Keratinocyte (primary cell): ENCODE measurements at regions not wholly inside any gene's neighbourhood (a gene's known extent, or its start where the extent isn't known, plus 50 kb on each side); places are given as distances from the start of the nearest gene placed in this dataset.

Experiments used
- DNase-seq: peaks from one replicate; pipeline ENCODE4 v3.0.0-alpha.2; 2011; ENCODE audit warnings: low read depth, missing footprints, low spot score
- FAIRE-seq: peaks from 2 replicates; lab custom pipeline; 2011; peaks lifted over from hg19 to GRCh38; lab: Jason Lieb, UNC
- H2AFZ ChIP-seq: 2 replicates; pipeline ENCODE4 v1.6.0; 2012; ENCODE audit warnings: low read length, control low read depth, inconsistent platforms; ENCODE audit not compliant: control insufficient read depth
- H3K27ac ChIP-seq: 2 replicates; pipeline ENCODE4 v1.5.1; 2011; ENCODE audit warnings: low read length; ENCODE audit not compliant: control insufficient read depth, insufficient read depth
- H3K27me3 ChIP-seq: 3 replicates; pipeline ENCODE4 v1.6.0; 2011; ENCODE audit warnings: low read length; ENCODE audit not compliant: control insufficient read depth, insufficient read depth; ENCODE audit errors: extremely low read depth
- H3K36me3 ChIP-seq, 2 experiments: 2 replicates in 1 of 2; 3 replicates in 1 of 2; pipeline ENCODE4 v1.5.1; 2011; ENCODE audit warnings: low read length in 2 of 2, mild to moderate bottlenecking in 1 of 2; ENCODE audit not compliant: control insufficient read depth in 2 of 2, insufficient read depth in 2 of 2; ENCODE audit errors: extremely low read depth in 1 of 2
- H3K4me1 ChIP-seq: 3 replicates; pipeline ENCODE4 v1.5.1; 2011; ENCODE audit warnings: low read length; ENCODE audit not compliant: control insufficient read depth, insufficient read depth; ENCODE audit errors: extremely low read depth
- H3K4me2 ChIP-seq: 3 replicates; pipeline ENCODE4 v1.6.0; 2011; ENCODE audit warnings: low read depth, low read length; ENCODE audit not compliant: control insufficient read depth, insufficient read depth; ENCODE audit errors: extremely low read depth
- H3K4me3 ChIP-seq, 3 experiments: fragments of 200-600 bp in 1 of 3; sonication (generic) in 1 of 3; 2 replicates in 2 of 3; 3 replicates in 1 of 3; pipeline ENCODE4 v1.5.1; 2011 to 2016; ENCODE audit warnings: low read length in 3 of 3, mild to moderate bottlenecking in 3 of 3, control low read depth in 2 of 3, inconsistent platforms in 1 of 3, low read depth in 1 of 3, mixed read lengths in 1 of 3, mixed run types in 1 of 3, moderate library complexity in 1 of 3; ENCODE audit not compliant: control insufficient read depth in 2 of 3, insufficient read depth in 2 of 3; ENCODE audit errors: extremely low read depth in 1 of 3
- H3K79me2 ChIP-seq: 2 replicates; pipeline ENCODE4 v1.6.0; 2012; ENCODE audit warnings: low read length; ENCODE audit not compliant: control insufficient read depth, insufficient read depth
- H3K9ac ChIP-seq: 3 replicates; pipeline ENCODE4 v1.6.0; 2011; ENCODE audit warnings: low read length; ENCODE audit not compliant: control insufficient read depth, insufficient read depth; ENCODE audit errors: extremely low read depth
- H3K9me1 ChIP-seq: 3 replicates; pipeline ENCODE4 v1.6.0; 2011; ENCODE audit warnings: low read length; ENCODE audit not compliant: control insufficient read depth, insufficient read depth; ENCODE audit errors: extremely low read depth
- H3K9me3 ChIP-seq: 2 replicates; pipeline ENCODE4 v1.5.1; 2012; ENCODE audit warnings: low read depth, low read length; ENCODE audit not compliant: control insufficient read depth
- H4K20me1 ChIP-seq: 3 replicates; pipeline ENCODE4 v1.6.0; 2011; ENCODE audit warnings: low read length; ENCODE audit not compliant: control insufficient read depth, insufficient read depth; ENCODE audit errors: extremely low read depth
- EZH2 ChIP-seq: IDR thresholded peaks from one replicate; pipeline ENCODE4 v1.6.1; 2012; ENCODE audit warnings: inconsistent platforms, mild to moderate bottlenecking, low read length, moderate library complexity
- dilution Hi-C: fragments of 300-500 bp; cut with MboI; formaldehyde crosslinking; loops from one replicate; pipeline ENCODE4 v1.7.0; 2020; ENCODE audit warnings: low sequenced_read_pairs; ENCODE audit not compliant: extremely low pct_ligation_motif_present
- TF ChIP-seq, protein P1 (sequence below), 3 experiments: IDR thresholded peaks in 1 of 3; conservative IDR thresholded peaks in 1 of 3; optimal IDR thresholded peaks in 1 of 3; 2 replicates in 2 of 3; 3 replicates in 1 of 3; pipeline versions ENCODE3 to v1.5.1; 2011; ENCODE audit warnings: low read length in 3 of 3, mild to moderate bottlenecking in 3 of 3, moderate library complexity in 2 of 3, control low read depth in 1 of 3, inconsistent platforms in 1 of 3; ENCODE audit not compliant: insufficient read depth in 2 of 3; ENCODE audit errors: extremely low read depth in 1 of 3

DNA sequence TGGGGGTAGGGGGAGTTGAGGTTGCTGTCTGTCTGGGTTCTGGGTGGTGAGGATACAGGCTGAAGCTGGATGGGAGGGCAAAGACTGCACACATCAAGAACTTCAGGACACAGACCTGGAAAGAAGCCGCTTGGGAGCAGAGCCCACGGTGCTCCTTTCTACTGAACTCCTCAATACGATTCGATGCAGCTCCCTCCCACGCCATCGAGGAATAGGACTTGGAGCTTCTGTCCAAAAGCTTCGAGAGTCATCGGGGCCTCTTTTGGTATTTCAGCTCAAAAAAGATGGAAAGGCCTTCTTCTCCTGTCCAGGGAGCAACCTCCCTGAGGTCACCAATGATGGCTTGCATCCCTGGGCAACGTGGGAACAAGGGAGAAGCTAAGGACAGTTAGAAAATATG, 407.1 kb upstream of the MGMT start:
- no peak for TF ChIP-seq EZH2
- TF ChIP-seq, protein P1, sequence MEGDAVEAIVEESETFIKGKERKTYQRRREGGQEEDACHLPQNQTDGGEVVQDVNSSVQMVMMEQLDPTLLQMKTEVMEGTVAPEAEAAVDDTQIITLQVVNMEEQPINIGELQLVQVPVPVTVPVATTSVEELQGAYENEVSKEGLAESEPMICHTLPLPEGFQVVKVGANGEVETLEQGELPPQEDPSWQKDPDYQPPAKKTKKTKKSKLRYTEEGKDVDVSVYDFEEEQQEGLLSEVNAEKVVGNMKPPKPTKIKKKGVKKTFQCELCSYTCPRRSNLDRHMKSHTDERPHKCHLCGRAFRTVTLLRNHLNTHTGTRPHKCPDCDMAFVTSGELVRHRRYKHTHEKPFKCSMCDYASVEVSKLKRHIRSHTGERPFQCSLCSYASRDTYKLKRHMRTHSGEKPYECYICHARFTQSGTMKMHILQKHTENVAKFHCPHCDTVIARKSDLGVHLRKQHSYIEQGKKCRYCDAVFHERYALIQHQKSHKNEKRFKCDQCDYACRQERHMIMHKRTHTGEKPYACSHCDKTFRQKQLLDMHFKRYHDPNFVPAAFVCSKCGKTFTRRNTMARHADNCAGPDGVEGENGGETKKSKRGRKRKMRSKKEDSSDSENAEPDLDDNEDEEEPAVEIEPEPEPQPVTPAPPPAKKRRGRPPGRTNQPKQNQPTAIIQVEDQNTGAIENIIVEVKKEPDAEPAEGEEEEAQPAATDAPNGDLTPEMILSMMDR (optimal IDR thresholded peaks at IDR 0.05 in 1 of 3, IDR thresholded peaks at IDR 0.05 in 1 of 3, conservative IDR thresholded peaks at IDR 0.05 in 1 of 3; ENCODE audit: extremely low read depth in 1 of 3, insufficient read depth in 2 of 3, low read length in 3 of 3), result no peak
- Histone ChIP-seq H3K79me2 (no peaks in the 10 kb centered on the region), H3K4me1 (no peaks in the 10 kb centered on the region), H3K4me3 (no peak overlapping the region), H3K9me3 (peaks cover 5% of the 10 kb centered on the region), H2AFZ (no peak overlapping the region), H3K9ac (no peak overlapping the region), H3K4me2 (no peak overlapping the region), H4K20me1 (no peaks in the 10 kb centered on the region), H3K27me3 (no peaks in the 10 kb centered on the region), H3K36me3 (no peaks in the 10 kb centered on the region), H3K9me1 (no peaks in the 10 kb centered on the region), H3K27ac (no peak overlapping the region)
- no peak for FAIRE-seq
- dilution Hi-C loops, result no loop called here
- no peak for DNase-seq

DNA sequence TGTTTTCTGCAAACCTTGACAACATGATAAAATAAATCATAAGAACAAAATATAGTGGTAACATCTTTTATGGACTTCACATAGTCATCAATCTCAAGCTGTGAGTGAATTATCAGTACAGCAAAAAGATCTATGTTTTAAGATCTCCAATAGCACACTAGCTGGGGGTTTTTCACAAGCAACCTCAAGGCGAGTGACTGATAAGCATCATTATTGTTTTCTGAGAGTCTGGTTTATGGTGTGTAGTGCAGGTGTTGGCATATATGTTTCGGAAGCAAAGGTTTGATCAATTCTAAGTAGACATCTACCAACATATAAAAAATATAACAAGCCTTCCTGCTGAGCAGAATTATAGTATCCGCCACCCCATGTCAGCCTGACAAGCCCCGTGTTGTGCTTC, 403.8 kb upstream of the MGMT start:
- no peaks in the 10 kb centered on the region for H3K27me3 ChIP-seq
- TF ChIP-seq, protein P1 (optimal IDR thresholded peaks at IDR 0.05 in 1 of 3, IDR thresholded peaks at IDR 0.05 in 1 of 3, conservative IDR thresholded peaks at IDR 0.05 in 1 of 3; ENCODE audit: extremely low read depth in 1 of 3, insufficient read depth in 2 of 3, low read length in 3 of 3), result no peak
- no peak for TF ChIP-seq EZH2
- no peaks in the 10 kb centered on the region for H3K9me1 ChIP-seq
- no peak overlapping the region for H3K9ac ChIP-seq
- dilution Hi-C loops, result no loop called here
- H3K36me3 ChIP-seq, result no peaks in the 10 kb centered on the region
- FAIRE-seq (no peak), DNase-seq (no peak)
- H3K4me3 ChIP-seq, result no peak overlapping the region
- H3K79me2 ChIP-seq, result no peaks in the 10 kb centered on the region
- H4K20me1 ChIP-seq, result no peaks in the 10 kb centered on the region
- H3K9me3 ChIP-seq, result no peaks in the 10 kb centered on the region
- H3K4me2 ChIP-seq, result no peak overlapping the region
- no peak overlapping the region for H3K27ac ChIP-seq
- H2AFZ ChIP-seq, result no peak overlapping the region
- H3K4me1 ChIP-seq, result no peaks in the 10 kb centered on the region
